GM21367 (cell line): ENCODE measurements at regions not wholly inside any gene's neighbourhood (a gene's known extent, or its start where the extent isn't known, plus 50 kb on each side); places are given as distances from the start of the nearest gene placed in this dataset.

Source experiments
- ATAC-seq: cut with Tn5 transposase; IDR thresholded peaks from one replicate; pipeline ENCODE4 v1.9.1; 2021; ENCODE audit not compliant: unreplicated experiment

GRCh38 chr22:49257551-49257961 lies 570.1 kb downstream of the BRD1 start:
- ATAC-seq, result no peak

- ATAC-seq, result no peak
These were observed 571.8 kb downstream of the BRD1 start for GRCh38 chr22:49255741-49256318.

- no peak for ATAC-seq
These were observed 572.5 kb downstream of the BRD1 start for GRCh38 chr22:49255154-49255553.

GRCh38 chr22:49253656-49254055 lies 574.0 kb downstream of the BRD1 start:
- ATAC-seq, result no peak

GRCh38 chr22:49251371-49251770 lies 576.3 kb downstream of the BRD1 start:
- no peak for ATAC-seq

- ATAC-seq, result no peak
These were observed 580.3 kb downstream of the BRD1 start for GRCh38 chr22:49247194-49247924.

- no peak for ATAC-seq
These were observed 582.9 kb downstream of the BRD1 start for GRCh38 chr22:49244466-49245420.

- ATAC-seq, result no peak
These were observed 583.7 kb downstream of the BRD1 start for GRCh38 chr22:49243965-49244364.

- ATAC-seq, result no peak
These were observed 584.3 kb downstream of the BRD1 start for GRCh38 chr22:49243335-49243734.

- no peak for ATAC-seq
These were observed 585.2 kb downstream of the BRD1 start for GRCh38 chr22:49242480-49242879.

GRCh38 chr22:49241174-49241851 lies 586.4 kb downstream of the BRD1 start:
- no peak for ATAC-seq

GRCh38 chr22:49240472-49240871 lies 587.2 kb downstream of the BRD1 start:
- ATAC-seq, result no peak

GRCh38 chr22:49240016-49240380 lies 587.7 kb downstream of the BRD1 start:
- ATAC-seq, result no peak

- ATAC-seq, result no peak
These were observed 588.2 kb downstream of the BRD1 start for GRCh38 chr22:49239264-49240015.

- ATAC-seq, result no peak
These were observed 589.2 kb downstream of the BRD1 start for GRCh38 chr22:49238181-49239141.

- no peak for ATAC-seq
These were observed 590.0 kb downstream of the BRD1 start for GRCh38 chr22:49237703-49238102.

- ATAC-seq, result no peak
These were observed 590.4 kb downstream of the BRD1 start for GRCh38 chr22:49237279-49237678.

- no peak for ATAC-seq
These were observed 591.1 kb downstream of the BRD1 start for GRCh38 chr22:49236541-49237075.
